ENCODE measurements at regions not wholly inside any gene's neighbourhood (a gene's known extent, or its start where the extent isn't known, plus 50 kb on each side); places are given as distances from the start of the nearest gene placed in this dataset.

- no peak for TF ChIP-seq CTCF (conservative IDR thresholded peaks at IDR 0.05 in 1 of 2, IDR thresholded peaks at IDR 0.05 in 1 of 2; ENCODE audit: extremely low read depth in 1 of 2, insufficient read depth in 1 of 2, low read depth in 1 of 2, low read length in 2 of 2)
- no peak for TF ChIP-seq EZH2 (IDR thresholded peaks at IDR 0.05; ENCODE audit: borderline replicate concordance, low read length)
These were observed 891.4 kb downstream of the CENPC start for GRCh38 chr4:66653937-66654336.
